Limb (tissue), 2 donors: ENCODE measurements at regions not wholly inside any gene's neighbourhood (a gene's known extent, or its start where the extent isn't known, plus 50 kb on each side); places are given as distances from the start of the nearest gene placed in this dataset.
"Not testable (repeated sequence)": the region's sequence is repeated elsewhere in the genome, so short reads cannot be mapped to it uniquely, and the experiment has no call there.

Experiments
- DNase-seq, 2 donors: peaks; one replicate each; pipeline ENCODE4 v3.0.0-alpha.2; 2016; ENCODE audit errors: extremely low spot score in 2 of 2

DNA sequence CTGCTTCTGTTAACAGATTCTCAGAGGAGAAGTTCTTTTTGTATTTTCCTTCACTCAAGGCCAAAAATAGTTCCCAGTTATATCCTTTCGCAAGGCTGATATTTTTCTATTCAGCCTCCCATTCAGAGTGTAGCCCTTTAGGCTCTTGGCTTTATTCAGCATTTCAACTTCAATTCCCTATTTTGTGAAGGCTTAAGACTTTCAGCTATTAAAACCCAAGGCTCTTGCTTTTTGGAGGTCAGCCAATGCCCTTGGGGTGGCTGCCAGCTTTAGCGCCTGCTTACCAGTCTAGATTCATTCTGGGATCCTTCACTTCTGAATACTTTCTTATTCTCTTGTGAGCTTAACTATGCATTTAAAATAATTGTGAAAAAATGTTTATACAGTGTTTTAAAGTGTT lies 57.3 kb upstream of the ADGRA3 start:
- peak; percentile 31 to 78 for DNase-seq

DNA sequence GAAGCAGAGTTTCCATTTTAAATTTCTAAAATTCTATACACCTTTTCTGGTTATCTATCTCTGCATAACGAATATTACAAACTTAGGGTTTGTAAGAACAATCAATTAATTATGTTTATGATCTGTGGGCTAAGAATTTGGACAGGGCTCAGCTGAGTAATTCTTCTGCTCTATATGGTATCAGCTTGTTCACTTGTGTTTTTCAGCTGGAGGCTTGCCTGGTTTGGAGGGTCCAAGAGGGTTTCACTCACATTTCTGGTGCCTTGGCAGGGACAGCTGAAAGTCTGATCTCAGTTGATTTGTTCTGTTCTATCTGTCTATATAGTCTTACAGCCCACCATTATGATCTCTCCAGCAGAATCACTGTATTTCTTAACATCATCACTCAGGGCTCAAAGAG lies 57.8 kb upstream of the ADGRA3 start:
- DNase-seq: peak in 1 of 2 donors; percentile 8

DNA sequence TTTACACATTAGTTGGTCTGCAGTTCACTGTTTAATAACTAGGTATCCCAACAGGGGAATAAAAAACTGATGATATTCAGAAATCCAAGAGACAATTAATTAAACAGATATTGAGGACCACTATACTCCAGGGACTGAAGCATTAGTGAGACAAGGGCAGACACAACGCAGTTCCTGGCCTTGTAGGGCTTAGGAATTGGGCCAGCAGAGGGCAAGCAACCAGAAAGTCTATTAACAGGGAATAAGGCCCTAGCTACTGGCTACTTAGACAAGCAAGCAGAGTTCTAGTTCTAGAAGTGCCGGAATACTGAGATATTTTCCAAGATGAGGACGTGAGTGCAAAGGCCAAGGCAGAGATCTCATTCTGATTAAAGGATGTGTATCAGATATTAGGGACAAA lies 58.6 kb upstream of the ADGRA3 start:
- no peak for DNase-seq

GRCh38 chr4:22574880-22575279 lies 59.0 kb upstream of the ADGRA3 start:
- DNase-seq: no peak

- no peak for DNase-seq
Measured at GRCh38 chr4:22587253-22587652, 71.4 kb upstream of the ADGRA3 start.

DNA sequence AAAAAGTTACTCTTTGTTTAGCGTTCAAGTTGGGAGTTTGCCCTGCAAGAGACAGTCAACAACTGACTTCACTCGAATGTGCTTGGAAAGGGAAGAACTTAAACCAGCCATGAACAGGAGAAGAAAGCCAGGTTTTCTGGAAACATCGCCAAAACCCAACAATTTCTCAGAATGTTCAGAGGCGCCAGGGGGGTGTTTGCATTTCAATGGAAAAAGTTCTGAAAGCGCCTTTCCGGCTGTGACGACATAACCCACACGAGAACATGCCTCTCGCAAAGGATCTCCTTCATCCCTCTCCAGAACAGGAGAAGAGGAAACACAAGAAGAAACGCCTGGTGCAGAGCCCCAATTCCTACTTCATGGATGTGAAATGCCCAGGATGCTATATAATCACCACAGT lies 78.1 kb upstream of the ADGRA3 start:
- DNase-seq: no peak

GRCh38 chr4:22595684-22596083 lies 79.8 kb upstream of the ADGRA3 start:
- DNase-seq: no peak

GRCh38 chr4:22596409-22596808 lies 80.5 kb upstream of the ADGRA3 start:
- no peak for DNase-seq

- no peak for DNase-seq
Measured at GRCh38 chr4:22597471-22597870, 81.6 kb upstream of the ADGRA3 start.

- DNase-seq: not testable (repeated sequence)
Measured at GRCh38 chr4:22598113-22599047, 82.5 kb upstream of the ADGRA3 start.

DNA sequence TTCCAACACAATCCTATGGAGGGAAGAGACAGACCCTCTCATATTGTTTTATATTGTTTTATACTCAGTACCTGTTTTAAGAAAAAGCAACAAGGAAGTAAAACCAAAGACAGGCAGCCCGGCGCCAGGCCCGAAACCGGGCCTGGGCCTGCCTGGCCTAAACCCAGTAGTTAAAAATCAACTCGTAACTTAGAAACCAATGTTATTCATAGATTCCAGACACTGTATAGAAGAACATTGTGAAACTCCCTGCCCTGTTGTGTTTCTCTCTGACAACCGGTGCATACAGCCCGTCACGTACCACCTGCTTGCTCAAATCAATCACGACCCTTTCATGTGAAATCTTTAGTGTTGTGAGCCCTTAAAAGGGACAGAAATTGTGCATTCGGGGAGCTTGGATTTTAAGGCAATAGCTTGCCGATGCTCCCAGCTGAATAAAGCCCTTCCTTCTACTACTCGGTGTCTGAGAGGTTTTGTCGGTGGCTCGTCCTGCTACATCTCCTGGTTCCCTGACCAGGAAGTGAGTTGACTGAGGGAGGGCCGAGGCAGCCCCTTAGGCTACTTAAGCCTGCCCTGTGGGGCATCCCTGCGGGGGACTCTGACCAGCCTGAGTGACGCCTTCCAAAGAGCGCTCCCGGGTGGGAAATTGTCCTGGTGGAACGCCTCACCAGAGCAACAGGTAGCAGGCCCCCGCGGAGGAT lies 83.5 kb upstream of the ADGRA3 start:
- not testable (repeated sequence) for DNase-seq

- DNase-seq: not testable (repeated sequence)
Measured at GRCh38 chr4:22599929-22600432, 84.1 kb upstream of the ADGRA3 start.

GRCh38 chr4:22601638-22602037 lies 85.8 kb upstream of the ADGRA3 start:
- not testable (repeated sequence) for DNase-seq

- DNase-seq: no peak
Measured at GRCh38 chr4:22607382-22607781, 85.4 kb upstream of the GBA3 start.

DNA sequence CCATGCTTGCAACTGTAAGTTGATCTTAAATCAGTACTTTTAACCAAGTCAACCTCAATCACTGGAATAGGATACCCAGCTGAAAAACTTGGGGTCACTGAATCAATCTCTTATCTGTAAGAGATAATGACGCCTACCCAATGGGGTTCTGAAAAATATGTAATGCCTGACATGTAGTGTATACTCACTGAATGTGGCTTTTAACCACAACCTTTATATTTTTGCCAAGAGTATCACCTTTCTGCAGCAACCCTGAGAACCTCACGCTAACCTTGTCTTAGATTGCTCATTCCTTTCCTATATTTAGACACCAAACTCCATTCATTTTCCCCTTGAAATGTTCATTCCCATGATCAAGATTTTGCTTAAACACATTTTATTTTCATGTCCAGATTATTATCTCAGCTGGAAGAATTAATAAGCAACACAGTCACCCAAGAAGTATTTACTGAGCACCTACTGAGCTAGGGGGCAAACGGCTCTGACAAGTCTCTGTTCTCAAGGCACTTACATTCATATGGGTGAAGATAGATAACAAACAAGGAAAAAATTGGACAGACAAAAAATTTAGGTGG lies 82.7 kb upstream of the GBA3 start:
- not testable (repeated sequence) for DNase-seq

DNA sequence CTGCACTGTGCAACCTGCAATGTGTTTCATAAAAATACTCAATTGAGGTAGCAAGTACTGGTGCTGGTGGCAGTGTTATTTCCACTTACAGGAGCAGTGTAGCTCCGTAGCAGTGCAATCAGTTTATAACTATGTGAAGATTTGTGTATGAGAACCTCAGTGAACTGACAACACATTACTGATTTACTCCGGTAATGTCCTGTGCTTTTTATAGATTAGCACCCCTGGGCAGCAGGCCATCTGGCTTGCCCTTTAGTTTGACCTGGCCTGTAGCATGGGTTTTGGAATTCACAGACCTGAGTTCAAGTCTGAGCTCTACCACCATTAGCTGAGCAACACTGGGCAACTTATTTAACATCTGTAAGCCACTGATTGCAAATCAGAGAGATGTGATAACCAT lies 78.6 kb upstream of the GBA3 start:
- DNase-seq: no peak

- no peak for DNase-seq
Measured at GRCh38 chr4:22616516-22616915, 76.2 kb upstream of the GBA3 start.

DNA sequence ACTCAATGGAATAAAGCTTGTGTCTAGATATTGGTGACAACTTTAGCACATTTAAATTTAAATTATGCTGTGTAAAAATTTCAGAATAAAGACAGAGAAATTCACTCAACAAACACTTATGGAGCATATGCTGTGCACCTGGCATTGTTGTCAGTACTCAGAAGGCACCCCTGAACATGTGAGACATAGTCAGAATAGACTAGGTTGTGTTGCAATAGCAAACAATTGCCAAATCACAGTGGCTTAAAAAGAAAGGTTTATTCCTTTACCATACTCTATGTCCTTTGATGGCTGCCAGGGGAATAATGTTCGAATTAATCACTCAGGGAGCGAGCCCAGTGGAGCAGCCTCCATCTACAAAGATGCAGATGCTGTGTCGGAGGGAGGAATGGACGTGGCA lies 72.6 kb upstream of the GBA3 start:
- DNase-seq: not testable (repeated sequence)

GRCh38 chr4:22621970-22622369 lies 70.8 kb upstream of the GBA3 start:
- not testable (repeated sequence) for DNase-seq

DNA sequence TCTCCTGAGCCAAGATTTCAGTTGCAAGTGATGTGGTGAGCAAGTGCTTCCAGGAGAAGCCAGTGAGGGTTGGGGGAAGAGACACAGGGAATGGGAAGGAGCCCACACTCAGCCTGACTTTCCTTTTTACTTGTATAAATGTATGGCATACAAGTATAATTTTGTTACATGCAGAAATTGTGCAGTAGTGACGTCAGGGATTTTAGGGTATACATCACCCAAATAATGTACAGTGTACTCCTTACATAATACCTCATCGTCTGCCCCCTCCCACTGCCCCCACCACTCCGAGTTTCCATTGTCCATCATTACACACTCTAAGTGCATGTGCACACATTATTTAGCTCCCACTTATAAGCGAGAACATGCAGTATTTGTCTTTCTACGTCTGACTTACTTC lies 68.7 kb upstream of the GBA3 start:
- not testable (repeated sequence) for DNase-seq

DNA sequence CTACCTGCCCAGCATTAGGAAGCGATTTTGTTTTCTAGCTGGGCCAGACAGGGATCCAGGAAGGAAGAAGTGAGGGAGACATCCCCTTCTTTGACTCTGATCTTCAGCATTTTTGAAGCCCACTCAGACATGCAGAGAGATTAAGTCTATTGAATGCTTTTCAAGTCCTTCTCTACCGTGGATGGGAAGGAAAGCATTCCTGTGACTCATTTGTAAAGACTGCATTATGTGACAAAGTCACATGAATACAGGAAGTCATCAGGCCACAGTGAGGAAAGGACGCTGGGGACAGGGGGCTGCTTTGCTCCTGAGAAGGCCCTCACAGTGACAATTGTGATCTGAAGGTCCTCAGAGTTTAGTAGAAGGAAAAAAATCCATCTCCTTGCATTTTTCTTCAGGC lies 67.4 kb upstream of the GBA3 start:
- DNase-seq: no peak

- DNase-seq: not testable (repeated sequence)
Measured at GRCh38 chr4:22627851-22628250, 64.9 kb upstream of the GBA3 start.
